IPS-NIHi7 (cell line): ENCODE measurements at regions not wholly inside any gene's neighbourhood (a gene's known extent, or its start where the extent isn't known, plus 50 kb on each side); places are given as distances from the start of the nearest gene placed in this dataset.

Experiments
- DNase-seq: peaks from one replicate; pipeline ENCODE4 v3.0.0; 2012; ENCODE audit warnings: mixed read lengths; ENCODE audit errors: extremely low spot score

GRCh38 chr16:86905302-86905701 is 327.0 kb downstream of the FOXL1 start:
- no peak for DNase-seq

GRCh38 chr16:86906623-86907022 is 328.3 kb downstream of the FOXL1 start:
- DNase-seq = no peak

- no peak for DNase-seq
Observed at GRCh38 chr16:86909359-86910160, 331.2 kb downstream of the FOXL1 start.

DNA sequence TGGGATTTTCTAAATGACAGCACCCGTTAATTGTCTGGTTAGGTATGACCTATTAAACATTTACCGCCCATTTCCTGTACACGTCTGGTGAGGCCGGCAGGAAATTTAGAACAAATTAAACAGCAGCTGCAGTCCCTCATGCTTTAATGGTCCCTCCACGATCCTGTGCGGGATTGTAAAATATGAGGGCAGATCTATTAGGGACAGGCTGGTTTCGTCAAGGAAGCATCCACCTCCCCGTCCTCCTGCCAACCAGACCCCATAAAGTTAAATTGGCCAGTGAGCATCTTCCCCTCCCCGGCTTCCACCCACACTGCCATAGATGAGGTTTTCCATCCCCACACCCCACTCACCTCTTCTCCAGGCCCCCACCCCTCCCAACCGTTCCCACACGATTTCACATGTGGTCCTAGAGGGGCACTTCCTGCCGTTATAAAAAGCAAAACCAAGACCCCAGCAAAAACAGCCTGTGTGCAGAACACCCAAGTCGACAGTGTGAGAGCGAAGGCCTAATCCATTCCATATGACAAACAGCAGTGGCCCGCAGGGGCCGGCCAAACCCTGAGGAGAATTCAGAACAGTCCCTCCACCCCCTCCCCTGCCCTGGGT is 331.9 kb downstream of the FOXL1 start:
- no peak for DNase-seq

- no peak for DNase-seq
Observed at GRCh38 chr16:86911437-86911958, 333.1 kb downstream of the FOXL1 start.

GRCh38 chr16:86913886-86914285 is 335.5 kb downstream of the FOXL1 start:
- no peak for DNase-seq

GRCh38 chr16:86914876-86915717 is 336.7 kb downstream of the FOXL1 start:
- no peak for DNase-seq

DNA sequence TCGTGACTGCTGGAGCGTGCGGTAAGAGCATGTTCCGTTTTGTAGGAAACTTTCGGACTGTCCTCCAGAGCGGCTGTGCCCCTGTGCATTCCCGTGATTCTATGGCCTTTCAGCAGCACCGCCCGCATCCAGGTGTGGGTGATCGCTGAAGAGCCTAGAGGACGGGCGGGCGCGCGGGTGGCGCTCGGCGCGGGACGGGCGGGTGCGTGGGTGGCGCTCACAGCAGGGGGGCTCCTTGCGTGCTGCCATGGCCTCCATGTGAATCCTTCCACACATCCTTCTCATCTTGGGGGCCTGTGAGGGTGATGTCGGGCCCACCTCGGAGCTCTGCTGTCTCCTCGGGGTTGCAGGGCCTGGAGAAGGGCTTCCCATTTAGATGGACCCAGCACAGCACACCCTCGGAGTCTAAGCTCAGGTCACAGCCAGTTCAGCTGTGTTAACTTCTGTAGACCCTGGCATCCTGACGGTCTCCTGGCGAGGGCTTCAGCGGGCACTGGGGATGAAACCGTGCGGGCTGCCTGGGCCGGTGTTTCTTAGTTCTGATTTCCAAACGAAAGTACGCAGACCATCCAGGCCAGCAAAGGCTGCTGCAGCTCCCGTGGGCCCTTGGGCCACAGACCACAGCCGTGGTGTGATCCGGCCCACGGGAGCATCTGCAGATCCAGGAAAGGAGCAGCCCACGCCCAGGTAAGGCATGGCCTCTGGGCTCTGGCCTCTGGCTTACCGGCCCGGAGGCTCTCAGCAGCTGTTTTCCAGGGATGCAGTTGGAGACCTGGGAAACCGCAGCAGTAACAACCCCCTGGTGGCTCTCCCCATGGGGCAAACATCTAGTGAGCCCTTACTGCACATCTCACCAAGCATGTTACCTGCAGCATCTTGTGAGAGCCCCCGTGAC is 339.4 kb downstream of the FOXL1 start:
- no peak for DNase-seq

- no peak for DNase-seq
Observed at GRCh38 chr16:86918637-86919036, 340.3 kb downstream of the FOXL1 start.

DNA sequence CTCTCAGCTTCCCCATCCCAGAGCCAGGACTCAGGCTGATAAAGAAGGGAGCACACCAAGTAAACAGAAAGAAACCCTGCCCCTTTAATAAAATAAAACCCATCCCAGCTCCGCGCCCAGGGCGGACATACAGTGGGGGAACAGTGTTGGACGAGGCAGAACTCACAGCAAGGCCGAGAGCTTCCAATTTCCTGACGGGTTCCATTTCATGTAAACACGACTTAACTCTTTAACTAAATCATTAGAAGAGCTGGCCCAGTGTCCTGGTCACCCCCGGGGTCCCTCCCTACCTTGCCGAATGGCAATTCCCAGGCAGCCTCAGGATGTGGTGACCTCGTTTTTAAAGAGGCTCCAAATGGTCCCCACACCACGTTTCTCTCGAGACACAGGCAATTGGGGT is 340.7 kb downstream of the FOXL1 start:
- DNase-seq = no peak

DNA sequence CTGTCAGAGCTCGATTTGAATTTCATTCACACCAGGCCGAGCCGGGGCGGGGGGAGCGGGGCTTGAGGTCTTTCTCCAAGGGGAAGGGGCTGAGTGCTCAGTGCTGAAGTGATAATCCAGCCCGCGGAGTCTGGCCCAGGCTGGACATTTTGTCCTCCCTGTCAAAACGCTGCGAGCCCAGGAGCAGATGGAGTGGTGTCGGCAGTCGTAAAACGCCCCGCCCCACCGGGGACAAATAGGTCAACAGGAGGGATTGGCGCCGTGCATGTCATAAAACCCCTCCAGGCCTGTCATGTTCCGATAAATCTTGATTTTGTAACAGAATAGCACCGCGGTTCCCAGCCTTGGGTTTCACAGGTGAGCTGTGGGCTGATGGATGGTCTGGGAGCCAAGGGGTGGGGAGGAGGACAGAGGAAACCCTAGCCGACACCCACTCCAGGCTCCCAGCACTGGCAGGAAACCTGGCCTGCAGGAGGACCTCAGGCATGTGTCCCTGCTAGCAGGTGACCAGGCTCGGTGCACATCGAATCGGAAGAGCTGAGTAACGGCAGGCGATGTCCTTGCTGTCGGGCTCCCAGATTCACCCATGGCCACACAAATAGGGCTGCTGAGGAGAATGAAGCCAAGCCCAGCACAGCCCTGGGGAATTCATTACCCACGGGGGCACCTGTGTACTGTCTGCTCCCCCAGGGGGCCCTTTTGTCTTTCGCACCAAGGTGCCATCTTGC is 341.4 kb downstream of the FOXL1 start:
- no peak for DNase-seq

- DNase-seq = no peak
Observed at GRCh38 chr16:86921289-86921688, 342.9 kb downstream of the FOXL1 start.

- DNase-seq = no peak
Observed at GRCh38 chr16:86922311-86922710, 344.0 kb downstream of the FOXL1 start.

DNA sequence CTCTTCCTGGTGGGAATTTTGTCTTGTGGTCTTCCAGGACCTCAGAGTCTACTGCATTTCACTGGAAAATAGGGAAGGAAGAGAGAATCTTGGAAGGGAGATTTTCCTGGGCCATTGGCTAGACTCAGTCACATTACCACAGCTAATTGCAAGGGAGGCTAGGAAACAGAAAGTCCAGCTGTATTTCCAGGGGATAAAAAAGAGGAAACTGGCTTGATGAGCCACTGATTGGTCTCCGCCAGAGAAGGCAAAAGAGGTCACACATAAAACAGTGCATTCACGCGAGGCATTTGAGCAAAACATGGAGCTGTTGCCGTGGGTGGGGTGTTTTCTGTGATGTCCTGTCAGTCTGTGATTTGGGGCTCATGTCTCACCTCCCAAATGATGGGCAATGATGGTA is 345.3 kb downstream of the FOXL1 start:
- no peak for DNase-seq

- no peak for DNase-seq
Observed at GRCh38 chr16:86924537-86924936, 346.2 kb downstream of the FOXL1 start.

- no peak for DNase-seq
Observed at GRCh38 chr16:86925067-86925791, 346.9 kb downstream of the FOXL1 start.

DNA sequence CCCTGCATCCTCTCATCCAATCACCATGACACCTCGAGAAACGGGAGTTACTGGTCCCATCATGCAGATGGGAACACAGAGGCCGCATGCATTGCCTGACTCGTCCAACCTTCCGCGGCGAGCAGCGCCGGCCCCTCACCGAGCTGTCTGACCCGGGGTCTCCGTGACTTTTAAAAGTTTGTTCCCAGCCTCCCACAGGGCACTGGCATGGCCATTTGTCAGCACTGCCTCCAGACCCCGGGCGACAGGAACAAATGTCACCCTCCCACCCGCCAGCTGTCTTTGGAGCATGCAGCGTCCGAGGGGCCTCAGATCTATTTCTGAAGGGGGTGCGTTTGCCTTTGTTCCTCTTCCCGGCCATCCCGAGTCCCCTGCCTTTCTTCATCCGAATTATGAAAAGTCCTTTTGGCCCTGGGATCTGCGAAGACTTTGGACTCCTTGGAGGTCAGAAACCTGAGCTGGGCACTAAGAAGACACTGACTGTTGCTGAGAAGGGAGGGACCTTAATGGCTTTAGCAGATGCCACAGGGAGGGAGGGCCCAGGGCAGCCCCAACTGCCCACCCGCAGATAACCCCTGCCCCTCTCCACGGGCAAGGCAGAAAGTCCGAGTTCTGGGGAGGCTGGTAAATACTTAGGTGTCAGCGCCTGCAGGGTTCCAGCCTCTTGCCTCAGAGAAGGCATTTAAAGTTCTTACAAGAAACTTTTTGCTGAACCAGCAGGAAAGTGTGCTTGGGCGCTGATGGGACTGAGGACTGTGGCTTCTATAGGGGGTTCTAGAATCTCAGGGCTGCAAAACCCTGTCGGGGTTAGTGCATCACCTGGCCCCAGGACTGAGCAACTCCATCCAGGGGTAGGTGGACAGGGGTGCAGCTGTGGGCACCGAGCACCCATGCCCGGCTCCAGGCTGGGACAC is 348.1 kb downstream of the FOXL1 start:
- no peak for DNase-seq

- DNase-seq = no peak
Observed at GRCh38 chr16:86927699-86928098, 349.4 kb downstream of the FOXL1 start.

GRCh38 chr16:86928523-86929011 is 350.2 kb downstream of the FOXL1 start:
- no peak for DNase-seq
